D721Med (cell line): ENCODE measurements at regions not wholly inside any gene's neighbourhood (a gene's known extent, or its start where the extent isn't known, plus 50 kb on each side); places are given as distances from the start of the nearest gene placed in this dataset.

ENCODE experiments used
- DNase-seq: peaks from one replicate; pipeline ENCODE4 v3.0.0; 2011; ENCODE audit warnings: low spot score; ENCODE audit not compliant: insufficient read length
- FAIRE-seq: peaks from 2 replicates; lab custom pipeline; 2011; peaks lifted over from hg19 to GRCh38; lab: Jason Lieb, UNC
- CTCF ChIP-seq: IDR thresholded peaks from 2 replicates; pipeline ENCODE4 v1.5.1; 2012; ENCODE audit warnings: mild to moderate bottlenecking, control low read depth; ENCODE audit not compliant: insufficient read depth; ENCODE audit errors: missing control alignments

- DNase-seq (no peak), FAIRE-seq (no peak)
- no peak for TF ChIP-seq CTCF
Measured at GRCh38 chr5:96247097-96247701, 185.8 kb downstream of the PCSK1 start.

- DNase-seq (no peak), FAIRE-seq (no peak)
- TF ChIP-seq CTCF, result no peak
Measured at GRCh38 chr5:96245140-96246091, 187.6 kb downstream of the PCSK1 start.

- DNase-seq, result no peak
- FAIRE-seq, result no peak
- no peak for TF ChIP-seq CTCF
Measured at GRCh38 chr5:96244696-96245095, 188.4 kb downstream of the PCSK1 start.

GRCh38 chr5:96243862-96244261 is 189.2 kb downstream of the PCSK1 start:
- no peak for TF ChIP-seq CTCF
- no peak for DNase-seq
- no peak for FAIRE-seq

GRCh38 chr5:96243203-96243602 is 189.8 kb downstream of the PCSK1 start:
- FAIRE-seq (no peak), DNase-seq (no peak)

GRCh38 chr5:96242571-96242970 is 190.5 kb downstream of the PCSK1 start:
- FAIRE-seq, result no peak

More at GRCh38 chr5:96243203-96243602, 189.8 kb downstream of the PCSK1 start:
- TF ChIP-seq CTCF, result no peak

More at GRCh38 chr5:96242571-96242970, 190.5 kb downstream of the PCSK1 start:
- no peak for TF ChIP-seq CTCF
- DNase-seq, result no peak
